ENCODE measurements at regions not wholly inside any gene's neighbourhood (a gene's known extent, or its start where the extent isn't known, plus 50 kb on each side); places are given as distances from the start of the nearest gene placed in this dataset.
"Not testable (repeated sequence)": the region's sequence is repeated elsewhere in the genome, so short reads cannot be mapped to it uniquely, and the experiment has no call there.

- no peak for DNase-seq
Observed at GRCh38 chr10:3658766-3659165, 126.2 kb downstream of the KLF6 start.

- DNase-seq, result no peak
Observed at GRCh38 chr10:3656214-3656613, 128.8 kb downstream of the KLF6 start.

GRCh38 chr10:3655528-3655927 is 129.5 kb downstream of the KLF6 start:
- DNase-seq, result no peak

GRCh38 chr10:3654980-3655379 is 130.0 kb downstream of the KLF6 start:
- no peak for DNase-seq

- DNase-seq, result no peak
Observed at GRCh38 chr10:3654496-3654895, 130.5 kb downstream of the KLF6 start.

GRCh38 chr10:3653303-3653702 is 131.7 kb downstream of the KLF6 start:
- not testable (repeated sequence) for DNase-seq

GRCh38 chr10:3652886-3653285 is 132.1 kb downstream of the KLF6 start:
- no peak for DNase-seq

GRCh38 chr10:3651969-3652653 is 132.9 kb downstream of the KLF6 start:
- DNase-seq, result no peak

- DNase-seq, result no peak
Observed at GRCh38 chr10:3648576-3648975, 136.4 kb downstream of the KLF6 start.

GRCh38 chr10:3648170-3648569 is 136.8 kb downstream of the KLF6 start:
- no peak for DNase-seq

GRCh38 chr10:3647074-3647473 is 137.9 kb downstream of the KLF6 start:
- no peak for DNase-seq

- no peak for DNase-seq
Observed at GRCh38 chr10:3645406-3645805, 139.6 kb downstream of the KLF6 start.

- DNase-seq, result no peak
Observed at GRCh38 chr10:3640816-3641215, 144.2 kb downstream of the KLF6 start.

GRCh38 chr10:3639546-3639945 is 145.5 kb downstream of the KLF6 start:
- DNase-seq, result no peak

- no peak for DNase-seq
Observed at GRCh38 chr10:3636356-3637181, 148.4 kb downstream of the KLF6 start.

- DNase-seq, result no peak
Observed at GRCh38 chr10:3635697-3636096, 149.3 kb downstream of the KLF6 start.

GRCh38 chr10:3635211-3635671 is 149.8 kb downstream of the KLF6 start:
- DNase-seq, result no peak

GRCh38 chr10:3634646-3635045 is 150.4 kb downstream of the KLF6 start:
- not testable (repeated sequence) for DNase-seq

GRCh38 chr10:3631701-3632330 is 153.2 kb downstream of the KLF6 start:
- no peak for DNase-seq

- DNase-seq, result no peak
Observed at GRCh38 chr10:3631291-3631690, 153.7 kb downstream of the KLF6 start.

- no peak for DNase-seq
Observed at GRCh38 chr10:3625959-3626751, 158.9 kb downstream of the KLF6 start.

GRCh38 chr10:3624367-3624766 is 160.6 kb downstream of the KLF6 start:
- DNase-seq, result no peak

GRCh38 chr10:3623746-3624145 is 161.3 kb downstream of the KLF6 start:
- DNase-seq, result no peak

Measured in CD4-positive, alpha-beta T cell treated with Interleukin-10 for 1 hour (primary cell).